Neuronal stem cell (in vitro differentiated cells): ENCODE measurements at regions not wholly inside any gene's neighbourhood (a gene's known extent, or its start where the extent isn't known, plus 50 kb on each side); places are given as distances from the start of the nearest gene placed in this dataset.

Experiments used
- DNase-seq: peaks from one replicate; pipeline ENCODE4 v3.0.0-alpha.2; 2013; ENCODE audit warnings: low spot score
- H2AFZ ChIP-seq: one replicate; pipeline ENCODE4 v1.6.1; 2013; ENCODE audit warnings: mild to moderate bottlenecking, low read length, inconsistent platforms
- H2AK5ac ChIP-seq: 2 replicates; pipeline ENCODE4 v1.6.1; 2013; ENCODE audit warnings: low read depth, mild to moderate bottlenecking, inconsistent platforms, low read length, moderate library complexity, mixed read lengths
- H2BK120ac ChIP-seq: 2 replicates; pipeline ENCODE4 v1.6.1; 2013; ENCODE audit warnings: low read depth, mild to moderate bottlenecking, inconsistent platforms, low read length, moderate library complexity, mixed read lengths
- H2BK12ac ChIP-seq: one replicate; pipeline ENCODE4 v1.6.1; 2013; ENCODE audit warnings: low read length, inconsistent platforms
- H2BK15ac ChIP-seq: 2 replicates; pipeline ENCODE4 v1.6.1; 2013; ENCODE audit warnings: mild to moderate bottlenecking, low read length, inconsistent platforms, mixed read lengths
- H2BK5ac ChIP-seq: one replicate; pipeline ENCODE4 v1.6.1; 2013; ENCODE audit warnings: inconsistent platforms, mild to moderate bottlenecking, low read length, moderate library complexity
- H3K14ac ChIP-seq: one replicate; pipeline ENCODE4 v1.6.1; 2013; ENCODE audit warnings: low read length, inconsistent platforms
- H3K18ac ChIP-seq: 2 replicates; pipeline ENCODE4 v1.6.1; 2013; ENCODE audit warnings: low read length, inconsistent platforms
- H3K23ac ChIP-seq: 2 replicates; pipeline ENCODE4 v1.6.1; 2013; ENCODE audit warnings: low read depth, mild to moderate bottlenecking, mixed read lengths, low read length, inconsistent platforms; ENCODE audit not compliant: poor library complexity
- H3K27ac ChIP-seq: replicated peaks from 3 replicates; pipeline ENCODE4 v1.5.1; 2013; ENCODE audit warnings: low read length, inconsistent platforms
- H3K27me3 ChIP-seq, 3 experiments: 2 replicates each; pipeline ENCODE4 v1.6.1; 2013; ENCODE audit warnings: low read length in 3 of 3, mild to moderate bottlenecking in 2 of 3, inconsistent platforms in 1 of 3, low read depth in 1 of 3, mixed read lengths in 1 of 3, moderate library complexity in 1 of 3; ENCODE audit not compliant: control insufficient read depth in 3 of 3, insufficient read depth in 3 of 3
- H3K36me3 ChIP-seq, 2 donors: replicated peaks in 1 of 2; 2 replicates each; pipeline ENCODE4 v1.6.1; 2013; ENCODE audit warnings: low read length in 2 of 2; ENCODE audit not compliant: control insufficient read depth in 2 of 2, insufficient read depth in 2 of 2
- H3K4ac ChIP-seq: 2 replicates; pipeline ENCODE4 v1.6.1; 2013; ENCODE audit warnings: inconsistent platforms, mild to moderate bottlenecking, low read length, moderate library complexity
- H3K4me1 ChIP-seq, 2 donors: 1 replicate in 1 of 2; 2 replicates in 1 of 2; pipeline ENCODE4 v1.6.1; 2013; ENCODE audit warnings: low read length in 2 of 2, low read depth in 1 of 2; ENCODE audit not compliant: control insufficient read depth in 2 of 2, insufficient read depth in 1 of 2
- H3K4me2 ChIP-seq: one replicate; pipeline ENCODE4 v1.6.1; 2013; ENCODE audit warnings: mild to moderate bottlenecking, low read length, inconsistent platforms; ENCODE audit not compliant: insufficient read depth, poor library complexity, severe bottlenecking
- H3K4me3 ChIP-seq, 2 donors: 2 replicates each; pipeline ENCODE4 v1.5.1; 2013; ENCODE audit warnings: low read length in 2 of 2, mild to moderate bottlenecking in 2 of 2, inconsistent platforms in 1 of 2, moderate library complexity in 1 of 2
- H3K79me1 ChIP-seq: one replicate; pipeline ENCODE4 v1.6.1; 2013; ENCODE audit warnings: low read depth, mild to moderate bottlenecking, inconsistent platforms, low read length, moderate library complexity
- H3K9ac ChIP-seq: one replicate; pipeline ENCODE4 v1.6.1; 2013; ENCODE audit warnings: mild to moderate bottlenecking, low read depth, low read length, inconsistent platforms; ENCODE audit not compliant: poor library complexity
- H3K9me3 ChIP-seq, 2 donors: replicated peaks in 1 of 2; 2 replicates each; pipeline versions ENCODE3 to v1.6.1; 2013; ENCODE audit warnings: low read length in 2 of 2, mild to moderate bottlenecking in 2 of 2, inconsistent platforms in 1 of 2, low read depth in 1 of 2, mixed read lengths in 1 of 2, moderate library complexity in 1 of 2; ENCODE audit not compliant: control insufficient read depth in 2 of 2, insufficient read depth in 1 of 2
- H4K8ac ChIP-seq: one replicate; pipeline ENCODE4 v1.6.1; 2013; ENCODE audit warnings: low read depth, mild to moderate bottlenecking, inconsistent platforms, low read length, moderate library complexity
- H4K91ac ChIP-seq: one replicate; pipeline ENCODE4 v1.6.1; 2013; ENCODE audit warnings: low read length, low read depth, mild to moderate bottlenecking, inconsistent platforms; ENCODE audit not compliant: poor library complexity
- WGBS, 2 donors: extraction: QIAGEN DNeasy Blood & Tissue Kit; methylation state at CpG; one replicate each; pipeline ENCODE4 v1.1.7; 2013; ENCODE audit warnings: missing lambda C conversion rate in 2 of 2, mixed read lengths in 1 of 2; ENCODE audit not compliant: insufficient read length in 2 of 2, insufficient replicate concordance in 1 of 2; ENCODE audit errors: extremely low coverage in 2 of 2; 5-methylcytosine and 5-hydroxymethylcytosine counted together

DNA sequence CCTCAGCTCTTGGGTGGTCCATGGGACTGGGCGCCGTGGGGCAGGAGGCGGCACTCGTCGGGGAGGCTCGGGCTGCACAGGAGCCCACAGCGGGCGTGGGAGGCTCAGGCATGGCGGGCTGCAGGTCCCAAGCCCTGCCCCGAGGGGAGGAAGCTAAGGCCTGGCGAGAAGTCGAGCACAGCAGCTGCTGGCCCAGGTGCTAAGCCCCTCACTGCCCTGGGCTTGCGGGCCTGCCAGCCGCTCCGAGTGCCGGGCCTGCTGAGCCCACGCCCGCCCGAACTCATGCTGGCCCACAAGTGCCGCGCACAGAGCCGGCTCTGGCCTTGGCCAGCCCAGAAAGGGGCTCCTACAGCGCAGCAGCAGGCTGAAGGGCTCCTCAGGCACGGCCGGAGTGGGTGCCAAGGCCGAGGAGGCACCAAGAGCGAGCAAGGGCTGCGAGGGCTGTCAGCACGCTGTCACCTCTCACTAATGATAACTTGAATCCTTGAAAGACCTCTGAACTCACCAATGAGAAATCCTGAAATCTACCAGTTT is 1506.8 kb upstream of the WWC1 start:
- H3K4me3 ChIP-seq: no peak overlapping the region
- peak overlapping the region; percentile 56 for H2AK5ac ChIP-seq
- no peak overlapping the region for H2AFZ ChIP-seq
- no peak overlapping the region for H4K8ac ChIP-seq
- no peak overlapping the region for H3K14ac ChIP-seq
- H3K4me1 ChIP-seq: peaks cover 4 to 17% of the 10 kb centered on the region in 2 donors
- no peak overlapping the region for H2BK5ac ChIP-seq
- H3K36me3 ChIP-seq: no peaks in the 10 kb centered on the region
- H3K4ac ChIP-seq: no peak overlapping the region
- H3K9ac ChIP-seq: no peak overlapping the region
- no peak overlapping the region for H3K27ac ChIP-seq
- no peak for DNase-seq
- H3K18ac ChIP-seq: peak overlapping the region; percentile 87
- no CpG with 5 or more reads among the region's 29 CpGs for WGBS, 2 donors
- no peak overlapping the region for H2BK12ac ChIP-seq
- H3K4me2 ChIP-seq: no peak overlapping the region
- no peak overlapping the region for H2BK120ac ChIP-seq
- H3K79me1 ChIP-seq: no peaks in the 10 kb centered on the region
- no peaks in the 10 kb centered on the region for H3K27me3 ChIP-seq
- H3K23ac ChIP-seq: no peak overlapping the region
- H3K9me3 ChIP-seq: peaks cover 0 to 3% of the 10 kb centered on the region in 2 donors
- H2BK15ac ChIP-seq: no peak overlapping the region
- H4K91ac ChIP-seq: peak overlapping the region; percentile 53

DNA sequence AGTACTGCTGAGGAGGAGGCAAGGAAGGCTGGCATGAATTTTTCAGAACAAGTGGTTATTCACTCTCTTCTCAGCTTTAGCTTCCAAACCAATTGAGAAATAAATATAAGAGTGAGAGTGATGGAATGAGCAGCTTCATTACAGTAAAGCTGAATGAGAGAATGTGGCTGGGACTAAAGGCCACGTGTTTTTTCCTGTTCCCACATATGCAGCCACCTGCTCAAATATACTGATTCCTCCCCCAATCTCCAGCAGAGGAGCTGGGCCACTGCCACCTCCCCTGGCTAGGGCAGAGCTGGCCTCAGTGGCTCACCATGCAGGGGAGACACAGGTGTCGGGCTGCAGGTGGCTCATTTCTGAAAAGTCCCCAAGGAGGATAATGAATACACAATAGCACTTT is 1505.3 kb upstream of the WWC1 start:
- Histone ChIP-seq H3K79me1 (no peaks in the 10 kb centered on the region), H3K27me3 (no peaks in the 10 kb centered on the region), H2BK5ac (no peak overlapping the region), H3K4me3 (no peak overlapping the region), H2AFZ (no peak overlapping the region), H3K4ac (no peak overlapping the region), H3K23ac (no peak overlapping the region), H3K18ac (peak overlapping the region; percentile 11), H4K8ac (no peak overlapping the region), H3K4me2 (no peak overlapping the region), H2BK12ac (no peak overlapping the region), H3K27ac (no peak overlapping the region), H3K14ac (no peak overlapping the region), H3K4me1 (peaks cover 4 to 13% of the 10 kb centered on the region in 2 donors), H2AK5ac (no peak overlapping the region), H3K9ac (no peak overlapping the region), H3K36me3 (no peaks in the 10 kb centered on the region), H4K91ac (no peak overlapping the region), H2BK120ac (no peak overlapping the region), H3K9me3 (peaks cover 0 to 3% of the 10 kb centered on the region in 2 donors), H2BK15ac (no peak overlapping the region)
- WGBS, 2 donors: no CpG with 5 or more reads among the region's 2 CpGs
- DNase-seq: no peak

DNA sequence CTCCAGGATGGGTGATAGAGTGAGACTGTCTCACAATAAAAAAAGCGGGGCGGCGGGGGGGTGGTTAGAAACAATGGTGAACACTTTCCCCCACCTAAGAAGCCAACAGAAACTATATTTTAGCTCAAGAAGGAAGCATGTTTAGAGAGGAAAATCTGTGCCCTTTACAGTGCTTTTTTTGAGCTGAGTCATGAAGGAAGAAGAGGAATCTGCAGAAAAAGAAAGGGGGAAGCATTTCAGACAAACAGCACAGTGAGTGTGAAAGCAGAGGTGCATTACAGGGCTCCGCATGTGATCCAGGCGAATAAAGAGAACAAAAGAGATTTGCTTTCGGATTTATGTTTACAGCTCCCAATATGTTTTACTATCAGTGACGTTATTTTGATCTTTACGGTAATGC is 1504.6 kb upstream of the WWC1 start:
- Histone ChIP-seq H4K8ac (no peak overlapping the region), H3K9me3 (peaks cover 0 to 3% of the 10 kb centered on the region in 2 donors), H3K27me3 (no peaks in the 10 kb centered on the region), H2BK5ac (no peak overlapping the region), H2AK5ac (no peak overlapping the region), H2BK15ac (no peak overlapping the region), H2BK120ac (no peak overlapping the region), H3K4ac (no peak overlapping the region), H2AFZ (peak overlapping the region; percentile 6), H3K4me3 (no peak overlapping the region), H3K18ac (no peak overlapping the region), H4K91ac (no peak overlapping the region), H3K23ac (no peak overlapping the region), H3K36me3 (no peaks in the 10 kb centered on the region), H3K4me2 (no peak overlapping the region), H3K14ac (no peak overlapping the region), H3K79me1 (no peaks in the 10 kb centered on the region), H3K27ac (no peak overlapping the region), H3K9ac (no peak overlapping the region), H2BK12ac (no peak overlapping the region), H3K4me1 (peaks cover 1 to 8% of the 10 kb centered on the region in 2 donors)
- no CpG with 5 or more reads among the region's 8 CpGs for WGBS, 2 donors
- DNase-seq: no peak

DNA sequence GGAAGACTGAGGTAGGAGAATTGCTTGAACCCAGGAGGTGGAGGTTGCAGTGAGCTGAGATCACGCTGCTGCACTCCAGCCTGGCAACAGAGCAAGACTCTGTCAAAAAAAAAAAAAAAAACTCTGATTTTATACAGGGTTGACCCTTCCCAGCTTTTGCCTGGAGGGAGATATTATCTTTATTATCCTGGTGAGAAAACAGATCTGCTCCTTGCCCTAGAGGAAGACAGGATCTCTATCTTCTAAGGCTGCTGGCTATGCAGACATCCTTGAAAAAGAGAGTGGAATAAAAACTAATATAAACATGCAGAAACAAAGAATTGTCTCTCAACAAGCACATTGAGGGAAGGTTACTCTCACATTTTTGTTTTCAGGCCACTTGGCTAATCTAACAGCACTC is 1503.4 kb upstream of the WWC1 start:
- H3K4me1 ChIP-seq: peaks cover 0 to 1% of the 10 kb centered on the region in 2 donors
- no peak overlapping the region for H2BK12ac ChIP-seq
- H3K9ac ChIP-seq: no peak overlapping the region
- H3K18ac ChIP-seq: no peak overlapping the region
- H3K79me1 ChIP-seq: no peaks in the 10 kb centered on the region
- H3K4me2 ChIP-seq: no peak overlapping the region
- H3K27me3 ChIP-seq: no peaks in the 10 kb centered on the region
- H2BK120ac ChIP-seq: no peak overlapping the region
- DNase-seq: no peak
- no CpG with 5 or more reads among the region's 1 CpG for WGBS, 2 donors
- H2BK5ac ChIP-seq: no peak overlapping the region
- H2BK15ac ChIP-seq: no peak overlapping the region
- H4K8ac ChIP-seq: no peak overlapping the region
- H3K14ac ChIP-seq: no peak overlapping the region
- no peaks in the 10 kb centered on the region for H3K36me3 ChIP-seq
- no peak overlapping the region for H3K4ac ChIP-seq
- no peak overlapping the region for H4K91ac ChIP-seq
- no peak overlapping the region for H3K4me3 ChIP-seq
- peaks cover 0 to 3% of the 10 kb centered on the region in 2 donors for H3K9me3 ChIP-seq
- no peak overlapping the region for H2AK5ac ChIP-seq
- no peak overlapping the region for H3K27ac ChIP-seq
- H3K23ac ChIP-seq: no peak overlapping the region
- peak overlapping the region; percentile 43 for H2AFZ ChIP-seq
